Thoracic aorta (tissue), 2 donors: ENCODE measurements at regions not wholly inside any gene's neighbourhood (a gene's known extent, or its start where the extent isn't known, plus 50 kb on each side); places are given as distances from the start of the nearest gene placed in this dataset.
"Not testable (repeated sequence)": the region's sequence is repeated elsewhere in the genome, so short reads cannot be mapped to it uniquely, and the experiment has no call there.

Experiments
- ATAC-seq: fragments of 150-250 bp; one replicate; pipeline ENCODE4 v1.8.0; 2017; ENCODE audit warnings: low read depth; ENCODE audit not compliant: insufficient number of reproducible peaks, low FRiP score
- DNase-seq: peaks from one replicate; pipeline ENCODE4 v3.0.0-alpha.2; 2020; ENCODE audit warnings: low spot score
- H3K27ac ChIP-seq, 2 donors: fragments of 200-600 bp; sonication (generic); 1 replicate in 1 of 2; 2 replicates in 1 of 2; pipeline ENCODE4 v1.5.1; 2016; ENCODE audit warnings: mild to moderate bottlenecking in 2 of 2, moderate library complexity in 2 of 2
- H3K27me3 ChIP-seq: fragments of 200-600 bp; sonication (generic); replicated peaks from 2 replicates; pipeline ENCODE4 v1.6.0; 2016; ENCODE audit warnings: mild to moderate bottlenecking; ENCODE audit not compliant: insufficient read depth
- H3K36me3 ChIP-seq: fragments of 200-600 bp; sonication (generic); one replicate; pipeline ENCODE4 v1.5.1; 2016
- H3K4me1 ChIP-seq, 2 donors: fragments of 200-600 bp; sonication (generic); 1 replicate in 1 of 2; 2 replicates in 1 of 2; pipeline versions ENCODE4 v1.5.1 to v1.6.0; 2016; ENCODE audit warnings: low read depth in 2 of 2, mild to moderate bottlenecking in 1 of 2; ENCODE audit not compliant: control insufficient read depth in 1 of 2
- H3K4me3 ChIP-seq: fragments of 200-600 bp; sonication (generic); 2 replicates; pipeline ENCODE4 v1.5.1; 2016; ENCODE audit warnings: mild to moderate bottlenecking
- H3K9me3 ChIP-seq: fragments of 200-600 bp; sonication (generic); 2 replicates; pipeline ENCODE4 v1.5.1; 2016
- CTCF ChIP-seq: fragments of 200-600 bp; sonication (generic); IDR thresholded peaks from one replicate; pipeline ENCODE4 v1.5.1; 2019; ENCODE audit warnings: antibody characterized with exemption

DNA sequence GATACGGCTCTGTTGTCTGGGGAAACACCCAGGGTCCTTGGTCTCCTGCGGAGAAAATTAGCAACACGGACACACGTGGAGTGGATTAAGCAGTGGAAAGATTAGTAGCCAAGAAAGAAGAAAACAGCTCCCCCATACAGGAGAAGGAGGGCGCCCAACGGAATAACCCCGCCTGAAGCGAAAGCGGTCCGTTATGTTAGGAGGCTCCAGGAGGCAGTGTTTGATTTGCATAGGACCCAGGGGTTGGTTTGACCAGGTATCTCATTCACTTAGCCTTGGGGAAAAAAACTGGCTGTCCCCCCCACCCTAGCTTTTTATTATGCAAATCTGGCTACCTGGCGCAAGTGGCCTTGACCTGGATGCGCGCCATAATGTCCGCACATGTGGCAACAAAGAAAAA is 170.1 kb upstream of the KYNU start:
- Histone ChIP-seq H3K4me1 (no peaks in the 10 kb centered on the region), H3K4me3 (no peak overlapping the region), H3K36me3 (no peaks in the 10 kb centered on the region), H3K27me3 (no peaks in the 10 kb centered on the region), H3K27ac (no peak overlapping the region), H3K9me3 (no peaks in the 10 kb centered on the region)
- TF ChIP-seq CTCF, result no peak
- DNase-seq (no peak), ATAC-seq (no peak)

DNA sequence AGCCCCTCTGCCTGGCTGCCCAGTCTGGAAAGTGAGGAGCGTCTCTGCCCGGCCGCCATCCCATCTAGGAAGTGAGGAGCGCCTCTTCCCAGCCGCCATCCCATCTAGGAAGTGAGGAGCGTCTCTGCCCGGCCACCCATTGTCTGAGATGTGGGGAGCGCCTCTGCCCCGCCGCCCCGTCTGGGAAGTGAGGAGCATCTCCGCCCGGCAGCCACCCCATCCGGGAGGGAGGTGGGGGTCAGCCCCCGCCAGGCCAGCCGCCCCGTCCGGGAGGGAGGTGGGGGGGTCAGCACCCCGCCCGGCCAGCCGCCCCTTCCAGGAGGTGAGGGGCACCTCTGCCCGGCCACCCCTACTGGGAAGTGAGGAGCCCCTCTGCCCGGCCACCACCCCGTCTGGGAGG is 175.1 kb upstream of the KYNU start:
- H3K4me3 ChIP-seq, H3K27ac ChIP-seq, H3K4me1 ChIP-seq, H3K9me3 ChIP-seq, DNase-seq, H3K27me3 ChIP-seq, H3K36me3 ChIP-seq, ATAC-seq: not testable (repeated sequence)

- H3K36me3 ChIP-seq, H3K27me3 ChIP-seq, DNase-seq, H3K4me3 ChIP-seq, H3K9me3 ChIP-seq, H3K4me1 ChIP-seq, ATAC-seq, H3K27ac ChIP-seq: not testable (repeated sequence)
Measured at GRCh38 chr2:142695350-142696257, 181.9 kb upstream of the KYNU start.

DNA sequence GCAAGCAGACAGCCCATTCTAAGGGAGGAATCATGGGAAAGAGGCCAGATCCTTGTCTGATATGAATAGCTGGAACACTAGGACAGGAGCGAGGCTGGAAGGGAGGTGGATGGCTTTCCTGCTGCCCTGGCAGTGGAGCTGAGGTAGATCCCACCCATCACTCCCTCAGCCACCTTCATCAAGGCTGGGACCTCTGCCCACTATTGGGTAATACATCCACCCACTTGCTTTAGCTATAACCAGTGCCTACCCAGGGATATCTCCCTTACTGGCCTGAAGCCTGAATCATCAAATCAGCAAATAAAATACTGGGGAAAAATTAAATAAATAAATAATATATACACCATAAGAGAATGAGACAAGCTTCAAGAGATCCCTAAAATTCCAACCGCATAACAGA is 183.2 kb upstream of the KYNU start:
- Histone ChIP-seq H3K27ac (no peak overlapping the region), H3K27me3 (no peaks in the 10 kb centered on the region), H3K36me3 (no peaks in the 10 kb centered on the region), H3K4me1 (no peaks in the 10 kb centered on the region), H3K4me3 (no peak overlapping the region), H3K9me3 (no peaks in the 10 kb centered on the region)
- no peak for TF ChIP-seq CTCF
- no peak for ATAC-seq
- no peak for DNase-seq

GRCh38 chr2:142693171-142693950 is 184.1 kb upstream of the KYNU start:
- H3K9me3 ChIP-seq, result no peaks in the 10 kb centered on the region
- ATAC-seq, result no peak
- no peaks in the 10 kb centered on the region for H3K36me3 ChIP-seq
- no peaks in the 10 kb centered on the region for H3K4me1 ChIP-seq
- no peak for TF ChIP-seq CTCF
- no peak overlapping the region for H3K4me3 ChIP-seq
- H3K27ac ChIP-seq, result no peak overlapping the region
- no peaks in the 10 kb centered on the region for H3K27me3 ChIP-seq
- DNase-seq, result no peak

GRCh38 chr2:142688856-142689605 is 188.4 kb upstream of the KYNU start:
- Histone ChIP-seq H3K4me1 (no peaks in the 10 kb centered on the region), H3K27me3 (no peaks in the 10 kb centered on the region), H3K4me3 (no peak overlapping the region), H3K9me3 (no peaks in the 10 kb centered on the region), H3K27ac (no peak overlapping the region), H3K36me3 (no peaks in the 10 kb centered on the region)
- DNase-seq (no peak), ATAC-seq (no peak)
- TF ChIP-seq CTCF, result no peak
